EH (cell line): ENCODE measurements at regions not wholly inside any gene's neighbourhood (a gene's known extent, or its start where the extent isn't known, plus 50 kb on each side); places are given as distances from the start of the nearest gene placed in this dataset.
A peak's percentile ranks its signal among the peaks of the same experiment; 100 is the strongest.

Source experiments
- DNase-seq: peaks from one replicate; pipeline ENCODE4 v3.0.0-alpha.2; 2015; ENCODE audit warnings: low read depth

DNA sequence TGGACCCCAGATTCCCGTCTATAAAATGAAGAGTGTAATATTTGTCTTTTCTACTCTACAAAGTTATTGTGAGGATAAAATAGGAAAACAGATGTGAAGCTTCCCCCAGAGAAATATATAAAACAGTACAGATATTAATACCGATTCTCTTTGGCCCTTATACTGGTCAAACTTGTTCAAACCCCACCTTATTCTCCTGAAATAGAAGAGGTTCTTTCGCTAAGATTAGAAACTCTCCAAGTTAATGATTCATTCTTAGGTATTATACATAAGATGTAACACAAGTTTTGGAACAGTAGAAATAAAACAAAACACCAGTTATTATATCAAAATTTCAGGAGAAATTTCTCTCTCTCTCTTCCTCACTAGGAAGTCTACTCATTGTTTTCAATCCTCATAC lies 852.4 kb upstream of the ADAMTS5 start:
- DNase-seq, result no peak

DNA sequence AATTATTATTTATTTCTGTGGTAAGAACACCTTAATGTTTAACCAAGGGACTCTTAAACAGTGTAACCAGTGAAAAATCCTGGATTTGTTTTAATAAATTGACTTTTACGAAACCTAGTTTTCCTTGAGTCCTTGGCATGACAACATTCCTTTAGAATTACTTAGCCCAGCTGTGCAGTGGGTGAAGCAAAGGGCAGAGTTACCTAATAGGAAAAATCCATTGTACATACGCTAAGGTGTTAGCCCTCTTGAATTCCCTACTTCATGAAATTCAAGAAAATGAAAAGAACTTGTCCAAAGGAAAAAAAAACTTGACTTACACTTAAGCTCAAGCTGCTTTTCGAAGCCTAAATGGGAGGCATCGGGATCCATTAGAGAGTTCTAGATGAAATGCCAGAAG lies 852.0 kb upstream of the ADAMTS5 start:
- DNase-seq, result no peak

DNA sequence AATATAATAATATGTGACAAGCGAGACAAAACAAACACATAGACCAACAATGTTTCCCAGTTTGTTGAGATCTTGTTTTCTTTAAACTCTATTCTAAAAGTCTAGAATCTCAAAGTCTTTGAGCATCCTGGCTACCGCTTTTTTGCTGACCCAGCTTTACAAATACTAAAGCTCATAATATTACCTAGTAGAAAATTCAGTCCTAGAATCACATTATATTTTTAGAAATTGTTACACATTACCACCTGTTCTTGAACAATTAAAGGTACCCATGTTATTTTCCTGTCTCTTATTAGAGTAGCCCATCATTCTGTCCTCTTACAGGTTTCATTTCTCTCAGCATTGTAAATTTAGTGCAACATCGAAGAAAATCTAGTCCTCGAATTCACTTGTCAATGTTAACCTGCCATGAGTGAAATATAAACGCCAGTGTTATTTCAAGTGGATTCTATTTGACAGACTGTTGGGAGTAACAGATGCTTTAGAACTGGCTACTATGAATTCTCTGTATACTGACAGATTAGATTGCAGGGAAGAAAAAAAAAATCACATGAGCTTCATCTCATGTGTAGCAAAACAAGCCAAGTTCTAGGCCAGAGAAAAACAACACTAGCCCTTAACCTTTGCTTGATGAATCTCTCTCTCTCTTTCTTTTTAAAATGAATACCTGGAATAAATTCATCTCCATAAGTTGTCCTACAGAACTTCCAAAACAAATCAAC lies 851.2 kb upstream of the ADAMTS5 start:
- no peak for DNase-seq

DNA sequence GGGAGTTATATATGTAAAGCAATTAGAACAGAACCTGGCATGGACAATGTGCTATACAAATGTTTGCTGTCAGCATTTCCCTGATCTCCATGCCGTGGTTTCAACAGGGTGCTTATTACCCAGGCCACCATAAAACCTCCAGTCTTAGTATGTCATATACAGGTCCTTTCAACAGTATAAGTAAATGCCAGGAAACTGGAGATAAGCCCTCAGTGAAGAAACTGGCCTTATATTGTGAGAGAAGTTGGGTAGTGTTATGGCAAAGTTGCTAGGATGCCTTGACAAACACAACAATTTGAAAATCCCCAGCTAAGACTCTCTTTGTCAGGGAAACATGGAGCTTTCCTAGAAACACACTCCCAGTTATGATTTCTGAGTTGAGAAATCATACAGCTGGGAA lies 850.2 kb upstream of the ADAMTS5 start:
- no peak for DNase-seq

DNA sequence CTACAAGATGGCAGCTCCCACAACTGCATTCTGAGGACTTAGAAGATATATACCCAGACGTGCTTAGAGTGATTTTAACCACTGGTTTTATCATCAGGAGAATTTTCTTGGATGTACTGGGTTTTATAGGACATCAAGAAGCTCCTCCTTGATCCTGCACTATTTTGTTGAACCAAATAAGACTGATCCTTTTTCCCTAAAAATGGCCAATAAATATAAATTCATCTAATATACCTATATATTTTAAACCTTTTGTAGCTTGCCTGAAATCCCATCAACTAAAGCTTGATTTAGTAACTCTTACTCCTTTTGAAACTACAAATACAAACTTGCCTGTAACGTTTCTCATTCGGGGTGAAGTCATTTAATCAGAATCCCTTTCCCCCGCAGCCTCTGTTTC lies 849.4 kb upstream of the ADAMTS5 start:
- DNase-seq, result no peak

DNA sequence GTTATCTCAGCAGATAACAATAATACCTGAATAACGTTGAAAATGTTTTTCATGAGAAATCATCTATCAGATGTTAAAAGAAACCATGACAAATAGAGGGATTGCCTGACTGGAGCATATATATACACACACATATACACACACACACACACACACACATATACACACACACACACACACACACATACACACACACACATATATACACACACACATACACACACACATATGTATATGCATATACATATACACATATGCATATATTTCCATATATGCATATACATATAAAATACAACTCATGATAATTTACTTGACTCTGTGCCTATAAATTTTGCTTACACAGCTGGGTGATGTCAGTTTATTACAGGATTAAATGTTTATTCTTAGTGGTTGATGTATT lies 847.3 kb upstream of the ADAMTS5 start:
- DNase-seq, result no peak

DNA sequence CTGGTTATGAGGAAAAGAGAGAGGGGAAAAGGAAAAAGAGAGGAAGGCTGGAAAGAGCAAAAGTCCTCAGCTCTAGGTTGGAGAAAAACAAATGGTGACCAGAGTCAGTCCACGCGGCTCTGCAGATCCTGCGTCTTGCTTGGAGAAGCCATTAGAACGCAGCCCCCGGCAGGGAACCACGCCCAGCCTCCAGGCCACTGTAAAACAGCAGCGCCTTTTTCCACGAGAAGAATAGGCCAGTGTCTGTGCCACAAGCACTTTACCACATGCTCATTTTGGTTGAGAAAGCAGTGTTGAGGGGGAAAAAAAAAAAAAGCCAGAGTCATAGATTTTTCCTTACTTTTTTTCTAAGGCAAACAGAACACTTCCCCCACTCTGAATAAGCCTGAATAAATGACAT lies 846.9 kb upstream of the ADAMTS5 start:
- no peak for DNase-seq

DNA sequence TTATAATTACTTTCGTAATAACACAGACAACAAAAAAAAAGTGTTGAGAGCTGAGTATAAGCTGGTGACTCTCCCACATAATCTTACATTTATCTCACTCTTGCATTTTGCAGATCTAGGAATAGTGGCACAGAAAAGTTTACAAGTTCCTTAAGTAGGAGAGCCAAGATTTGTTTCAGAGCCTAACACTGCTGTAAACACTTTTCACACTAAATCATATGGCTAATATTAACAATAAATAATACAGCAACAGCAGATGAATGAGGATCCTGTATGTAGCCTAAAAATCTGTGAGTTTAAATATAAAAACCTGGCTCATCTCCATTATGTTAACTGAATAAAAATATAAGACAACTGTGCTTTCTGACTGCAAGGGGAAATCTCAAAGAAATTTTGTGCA lies 846.5 kb upstream of the ADAMTS5 start:
- no peak for DNase-seq

DNA sequence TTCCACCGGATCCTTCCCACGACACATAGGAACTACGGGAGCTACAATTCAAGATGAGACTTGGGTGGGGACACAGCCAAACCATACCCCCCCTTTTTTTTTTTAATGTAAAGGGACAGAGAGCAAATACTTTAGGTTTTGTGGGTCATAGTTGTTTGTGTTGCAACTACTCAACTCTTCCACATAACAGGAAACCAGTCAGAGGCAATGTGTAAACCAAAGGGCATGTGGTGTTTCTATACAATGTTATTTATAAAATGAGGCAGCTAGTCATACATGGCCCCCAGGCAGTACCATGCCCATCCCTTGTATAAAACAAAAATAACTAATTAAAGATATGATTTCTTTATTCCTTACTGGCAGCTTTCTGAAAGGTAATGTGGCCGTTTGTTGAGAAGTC lies 845.4 kb upstream of the ADAMTS5 start:
- peak; percentile 44 for DNase-seq

DNA sequence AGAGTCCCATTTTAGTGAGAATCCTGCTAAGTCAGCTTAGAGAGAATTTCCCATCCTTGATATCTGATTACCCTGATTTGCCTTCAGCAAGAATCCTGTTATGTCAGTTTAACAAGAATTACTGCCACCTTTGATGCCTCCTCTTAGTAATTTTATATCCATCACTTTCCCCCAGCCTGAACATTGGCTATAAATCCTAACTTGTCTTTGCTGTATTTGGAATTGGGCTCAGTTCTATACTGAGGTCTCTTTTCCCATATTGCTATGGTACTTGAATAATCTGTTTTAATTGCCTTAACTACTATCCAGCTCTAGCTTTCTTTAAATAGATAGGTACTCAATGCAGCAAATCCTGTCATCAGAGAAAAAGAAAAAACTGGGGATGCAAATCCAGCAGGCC lies 842.0 kb upstream of the ADAMTS5 start:
- no peak for DNase-seq

DNA sequence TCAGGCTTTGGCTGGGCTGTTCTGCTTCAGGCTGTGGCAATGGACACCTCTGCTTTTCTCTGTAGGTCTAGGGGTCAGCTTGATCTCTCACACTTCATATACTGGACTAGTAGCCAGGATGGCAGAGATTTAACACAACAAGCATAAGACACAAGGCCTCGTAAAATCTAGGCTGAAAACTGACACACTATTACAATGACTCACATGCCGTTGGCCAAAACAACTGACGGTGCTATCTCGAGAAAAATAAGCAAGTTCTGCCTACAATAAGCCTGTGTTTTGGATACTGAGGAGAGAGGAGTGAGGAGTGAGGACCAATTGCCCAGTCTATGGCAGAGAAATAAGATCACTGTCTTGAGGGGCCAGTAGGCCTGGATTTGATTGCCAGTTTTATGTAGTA lies 840.7 kb upstream of the ADAMTS5 start:
- peak; percentile 79 for DNase-seq

DNA sequence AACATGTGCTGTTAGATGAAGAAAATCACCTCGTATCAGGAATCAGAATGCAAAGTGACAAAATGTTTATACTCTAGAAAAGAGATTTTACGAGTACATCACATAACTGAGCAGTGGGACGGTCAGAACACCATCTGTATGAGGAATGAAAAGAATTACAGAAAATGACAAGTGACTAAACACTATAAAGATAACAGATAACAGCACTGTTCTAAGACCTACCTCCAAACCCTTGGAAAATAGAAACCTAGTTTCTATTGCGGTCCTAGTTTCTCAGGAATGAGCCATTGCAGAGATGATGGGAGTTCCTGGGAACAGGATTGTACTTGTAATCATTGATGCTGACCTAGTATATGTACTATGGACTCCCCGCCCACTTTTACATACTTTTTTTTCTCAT lies 839.4 kb upstream of the ADAMTS5 start:
- DNase-seq, result peak; percentile 78

DNA sequence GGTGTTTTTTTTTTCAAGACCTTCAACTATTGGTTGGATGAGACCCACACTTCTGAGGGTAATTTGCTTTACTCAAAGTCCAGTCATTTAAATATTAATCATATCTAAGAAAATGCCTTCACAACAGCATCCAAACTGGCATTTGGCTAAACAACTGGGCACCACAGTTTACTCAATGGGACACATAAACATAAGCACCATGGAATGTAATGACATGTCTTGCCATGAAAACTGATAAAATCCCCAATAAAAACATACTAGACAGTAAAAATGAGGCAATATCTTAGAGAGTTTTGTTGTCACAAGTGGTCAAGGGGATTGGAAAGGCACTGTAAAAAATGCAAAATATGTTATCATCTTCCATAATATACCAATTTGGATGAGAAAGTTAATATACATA lies 838.8 kb upstream of the ADAMTS5 start:
- peak; percentile 42 for DNase-seq

DNA sequence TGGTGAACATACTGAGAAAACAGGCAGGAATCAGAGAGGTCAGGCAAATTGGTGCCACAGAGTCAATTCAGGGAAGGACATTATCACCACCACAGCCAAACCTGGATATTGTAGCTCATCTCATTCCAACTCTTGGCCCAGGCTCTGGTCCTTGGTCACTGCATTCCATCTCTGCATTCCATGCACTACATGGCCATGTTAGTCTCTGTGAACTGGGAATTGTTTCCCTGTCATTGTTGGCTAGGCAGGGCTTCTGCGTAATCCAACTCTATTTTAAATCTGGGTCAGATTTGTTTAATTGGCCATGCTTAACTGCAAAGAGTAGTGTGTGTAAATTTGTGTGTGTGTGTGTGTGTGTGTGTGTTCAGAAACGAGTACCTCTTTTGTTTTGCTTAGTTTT lies 837.6 kb upstream of the ADAMTS5 start:
- peak; percentile 62 for DNase-seq

DNA sequence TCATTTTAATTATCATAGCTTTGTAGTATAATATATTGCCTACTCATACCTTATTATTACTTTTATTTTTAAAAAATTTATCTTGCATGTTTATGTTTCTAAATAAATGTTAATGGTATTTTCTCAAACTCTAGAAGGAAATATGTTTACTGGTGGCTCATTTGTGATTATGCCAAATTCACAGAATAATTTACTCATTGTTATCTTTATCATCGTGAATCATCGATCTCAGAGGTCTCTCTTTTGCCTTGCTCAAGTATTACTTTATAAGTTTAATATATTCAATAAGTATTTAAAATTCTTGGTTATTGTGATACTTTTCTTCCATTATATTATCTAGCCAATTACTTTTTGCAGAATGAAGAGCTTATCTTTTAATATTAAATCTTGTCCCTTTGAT lies 836.7 kb upstream of the ADAMTS5 start:
- DNase-seq, result peak; percentile 22

DNA sequence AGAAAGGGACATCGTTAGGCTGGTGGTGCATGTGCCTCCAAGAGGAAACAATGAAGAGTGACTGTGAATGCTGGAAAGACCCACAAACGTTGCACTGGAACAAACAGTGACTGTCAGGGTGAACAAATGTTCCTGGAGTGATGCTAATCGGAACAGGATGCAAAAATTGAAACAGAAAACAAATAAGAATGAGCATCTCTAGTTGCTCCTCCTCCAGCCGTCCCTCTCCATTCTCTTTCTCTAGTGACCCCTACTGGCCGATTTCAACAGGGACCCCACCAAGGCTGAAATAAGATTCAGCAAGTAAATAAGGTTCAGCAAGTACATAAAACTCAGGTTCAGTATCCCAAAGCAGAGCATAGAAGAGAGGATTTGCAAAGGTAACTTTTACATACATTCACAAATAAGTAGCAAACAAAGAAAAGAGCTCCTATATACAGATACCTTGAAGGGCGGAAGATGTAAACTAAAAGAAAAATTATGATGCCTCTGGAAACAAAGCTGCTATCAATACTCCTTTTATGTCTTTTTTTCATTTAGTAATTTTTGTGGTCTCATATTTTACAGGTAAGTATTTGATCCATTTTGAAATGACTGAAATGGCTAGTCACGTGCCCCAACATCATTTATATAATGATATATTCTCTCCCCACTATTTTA lies 836.1 kb upstream of the ADAMTS5 start:
- DNase-seq, result peak; percentile 52

DNA sequence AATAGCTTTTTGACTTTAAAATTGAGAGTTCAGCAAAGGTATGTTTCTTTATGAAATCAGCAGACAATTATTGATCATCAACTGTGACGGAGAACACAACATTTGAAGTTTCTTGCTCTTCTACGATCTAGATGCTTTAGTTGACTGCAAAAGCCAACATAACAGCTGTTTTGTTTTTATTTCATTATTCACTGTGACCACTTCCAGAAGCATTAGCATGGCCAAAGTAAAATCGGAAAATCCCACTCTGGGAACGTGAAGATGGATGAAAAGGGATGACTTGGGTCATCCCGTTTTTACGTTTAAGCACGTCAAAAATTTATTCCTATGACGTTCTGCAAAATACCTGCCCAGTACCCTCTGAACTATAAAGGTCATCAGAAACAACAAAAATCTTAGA lies 833.0 kb upstream of the ADAMTS5 start:
- no peak for DNase-seq

DNA sequence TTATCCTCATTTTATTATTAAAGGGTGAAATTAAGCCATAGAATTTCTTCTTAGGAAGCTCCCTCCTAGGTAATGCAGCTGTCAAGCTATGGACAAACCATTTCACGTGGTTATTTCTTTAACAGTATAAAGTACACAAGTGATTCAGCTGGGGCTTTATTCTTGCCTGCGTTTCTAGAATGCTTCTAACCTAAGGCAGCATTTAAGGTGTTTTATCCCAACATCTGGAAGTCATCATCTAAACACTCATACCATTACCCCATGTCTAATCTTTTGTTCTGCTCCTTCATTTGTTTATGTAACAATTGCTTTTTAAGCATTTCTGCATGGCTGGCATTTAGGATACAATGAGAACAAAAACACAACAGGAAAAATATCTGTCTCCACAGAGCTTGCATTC lies 829.2 kb upstream of the ADAMTS5 start:
- peak; percentile 16 for DNase-seq

DNA sequence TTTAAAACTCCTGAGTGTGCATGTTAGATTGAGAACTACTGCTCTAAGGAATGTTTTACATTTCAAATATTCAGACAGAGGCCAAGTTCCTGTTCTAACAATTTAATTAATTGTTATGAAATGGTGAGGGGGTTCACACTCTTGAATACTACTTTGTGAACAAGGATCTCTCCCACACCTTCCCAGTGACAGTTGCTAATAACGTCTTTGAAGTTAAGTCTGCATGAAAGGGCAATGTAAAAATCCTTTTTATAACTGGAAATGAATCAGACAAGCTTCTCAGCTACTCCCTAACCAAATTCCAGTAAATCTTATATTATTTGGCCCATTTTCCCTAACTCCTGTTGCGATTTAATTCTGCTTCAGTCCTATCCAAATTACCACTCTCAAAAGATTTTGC lies 828.5 kb upstream of the ADAMTS5 start:
- DNase-seq, result no peak

DNA sequence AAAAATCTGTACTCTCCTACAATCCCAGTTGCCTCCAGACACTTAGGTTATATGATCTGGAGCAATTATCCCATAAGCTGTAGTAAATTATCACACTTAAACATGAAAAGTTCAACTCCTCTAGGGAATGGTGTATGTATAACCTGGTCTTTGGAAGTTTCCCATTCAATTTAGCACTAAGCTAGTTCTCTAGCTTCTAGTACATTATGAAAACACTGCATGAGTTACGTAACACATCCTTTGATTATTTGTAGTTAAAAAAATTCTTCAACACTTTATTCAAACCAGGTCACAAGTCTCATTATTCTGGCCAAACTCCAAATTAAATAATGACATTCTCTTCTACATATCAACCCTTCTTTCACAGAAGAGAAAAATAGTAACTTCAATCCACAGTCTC lies 827.0 kb upstream of the ADAMTS5 start:
- DNase-seq, result no peak

DNA sequence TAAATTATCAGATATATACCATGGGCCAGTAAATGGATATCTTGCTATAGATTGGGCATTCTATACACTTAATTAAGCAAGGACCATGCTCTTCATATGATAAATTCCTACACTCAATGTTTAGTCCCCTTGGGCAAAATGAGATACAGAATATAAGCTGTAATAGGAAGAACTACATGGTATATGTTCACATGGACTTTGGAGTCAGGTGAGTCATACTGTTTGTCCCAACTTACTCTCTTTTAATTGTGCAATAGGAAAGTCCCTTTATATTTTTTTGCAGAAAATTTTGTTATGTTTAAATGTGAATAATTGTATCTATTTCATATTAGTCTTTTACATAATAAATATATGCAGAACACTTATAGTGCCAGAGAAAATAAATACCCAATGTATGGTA lies 820.2 kb upstream of the ADAMTS5 start:
- DNase-seq, result no peak

DNA sequence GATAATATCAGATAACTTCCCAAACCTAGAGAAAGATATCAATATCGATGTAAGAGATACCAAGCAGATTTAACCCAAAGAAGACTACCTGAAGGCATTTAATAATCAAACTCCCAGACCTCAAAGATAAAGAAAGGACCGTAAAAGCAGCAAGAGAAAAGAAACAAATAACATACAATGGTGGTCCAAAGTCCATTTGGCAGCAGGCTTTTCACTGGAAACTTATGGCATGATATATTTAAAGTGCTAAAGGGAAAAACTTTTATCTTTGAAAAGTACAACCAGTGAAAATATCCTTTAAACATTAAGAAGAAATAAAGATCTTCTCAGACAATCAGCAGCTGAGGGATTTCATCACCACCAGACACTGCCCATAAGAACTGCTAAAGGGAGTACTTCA lies 812.7 kb upstream of the ADAMTS5 start:
- DNase-seq, result no peak

DNA sequence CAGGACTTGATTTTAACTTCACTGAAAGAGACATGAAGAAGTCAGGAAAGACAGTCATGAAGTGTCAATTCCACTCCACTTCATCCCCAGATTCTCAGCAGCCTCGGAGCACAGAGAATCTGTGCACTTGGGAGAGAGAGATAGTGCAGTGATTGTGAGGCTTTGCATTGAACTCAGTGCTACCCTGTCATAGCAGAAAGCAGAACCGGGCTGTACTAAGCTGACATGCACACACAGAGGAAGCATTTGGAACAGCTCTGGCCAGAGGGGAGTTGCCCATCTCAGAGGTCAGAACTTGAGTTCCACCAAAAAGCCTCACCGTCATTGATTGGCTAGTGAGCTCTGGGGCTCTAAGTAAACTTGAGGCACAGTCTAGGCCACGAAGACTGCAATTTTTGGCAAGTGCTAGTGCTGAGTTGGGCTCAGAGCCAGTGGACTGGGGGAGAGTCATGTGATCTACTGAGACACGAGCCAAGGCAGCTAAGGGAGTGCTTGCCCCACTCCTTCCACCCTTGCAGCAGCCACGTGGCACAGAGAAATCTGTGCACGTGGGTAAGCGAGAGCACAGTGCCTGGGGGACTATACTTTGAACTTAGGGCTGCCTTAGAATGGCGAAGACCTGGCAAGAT lies 810.2 kb upstream of the ADAMTS5 start:
- DNase-seq, result no peak

DNA sequence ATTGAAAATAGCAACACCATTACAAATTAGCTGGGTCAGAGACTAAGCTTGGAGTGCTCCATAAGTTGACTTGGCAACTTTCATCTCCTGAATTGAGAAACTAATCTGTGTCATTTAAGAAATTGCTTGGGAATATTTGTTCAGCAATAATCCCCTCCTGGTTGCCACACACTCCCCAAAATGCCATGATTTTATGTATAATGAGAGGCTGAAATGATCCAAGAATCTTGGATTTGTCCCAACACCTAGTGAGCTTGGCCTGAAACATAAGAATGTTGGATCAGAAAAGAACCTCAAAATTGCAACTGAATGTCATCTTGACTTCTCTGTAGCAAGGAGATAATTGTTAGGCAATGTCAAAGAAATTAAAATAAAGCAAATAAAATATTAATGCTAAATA lies 805.9 kb upstream of the ADAMTS5 start:
- DNase-seq, result peak; percentile 22
